HepG2 (cell line): ENCODE measurements at regions not wholly inside any gene's neighbourhood (a gene's known extent, or its start where the extent isn't known, plus 50 kb on each side); places are given as distances from the start of the nearest gene placed in this dataset.

ENCODE experiments used
- ATF7-NPFF ChIP-seq: sonication (generic); formaldehyde crosslinking; IDR thresholded peaks from 2 replicates; pipeline ENCODE4 v1.8.1; 2023; ENCODE audit warnings: mild to moderate bottlenecking, low read depth, missing genetic modification reagents, moderate library complexity
- MED1 ChIP-seq: sonication (generic); formaldehyde crosslinking; IDR thresholded peaks from 2 replicates; pipeline ENCODE4 v1.4.0; 2020; ENCODE audit warnings: missing genetic modification reagents
- MTA1 ChIP-seq: sonication (generic); formaldehyde crosslinking; IDR thresholded peaks from 2 replicates; pipeline ENCODE4 v1.4.0; 2020; ENCODE audit warnings: missing genetic modification reagents, mild to moderate bottlenecking, borderline replicate concordance
- MZF1 ChIP-seq: sonication (generic); formaldehyde crosslinking; IDR thresholded peaks from 2 replicates; pipeline ENCODE4 v1.8.1; 2023; ENCODE audit warnings: mild to moderate bottlenecking, missing genetic modification reagents, borderline replicate concordance
- ZNF431 ChIP-seq: sonication (generic); formaldehyde crosslinking; IDR thresholded peaks from 2 replicates; pipeline ENCODE4 v1.9.0; 2022; ENCODE audit warnings: missing genetic modification reagents, low read depth, mild to moderate bottlenecking, borderline replicate concordance
- TF ChIP-seq, protein P1 (sequence below): sonication (generic); formaldehyde crosslinking; IDR thresholded peaks from 2 replicates; pipeline ENCODE4 v1.5.0; 2020; ENCODE audit warnings: mild to moderate bottlenecking, missing genetic modification reagents, borderline replicate concordance
- TF ChIP-seq, protein P2 (sequence below): sonication (generic); formaldehyde crosslinking; IDR thresholded peaks from 2 replicates; pipeline ENCODE4 v1.5.1; 2020; ENCODE audit warnings: missing genetic modification reagents, mild to moderate bottlenecking, borderline replicate concordance
- TF ChIP-seq, protein P3 (sequence below), 2 experiments: fragments of 450-650 bp in 1 of 2; sonication (generic) in 1 of 2; formaldehyde crosslinking in 1 of 2; IDR thresholded peaks; 2 replicates each; pipeline versions ENCODE4 v1.6.1 to v1.8.0; 2016 to 2022; ENCODE audit warnings: antibody characterized with exemption in 1 of 2, mild to moderate bottlenecking in 1 of 2, missing genetic modification reagents in 1 of 2

DNA sequence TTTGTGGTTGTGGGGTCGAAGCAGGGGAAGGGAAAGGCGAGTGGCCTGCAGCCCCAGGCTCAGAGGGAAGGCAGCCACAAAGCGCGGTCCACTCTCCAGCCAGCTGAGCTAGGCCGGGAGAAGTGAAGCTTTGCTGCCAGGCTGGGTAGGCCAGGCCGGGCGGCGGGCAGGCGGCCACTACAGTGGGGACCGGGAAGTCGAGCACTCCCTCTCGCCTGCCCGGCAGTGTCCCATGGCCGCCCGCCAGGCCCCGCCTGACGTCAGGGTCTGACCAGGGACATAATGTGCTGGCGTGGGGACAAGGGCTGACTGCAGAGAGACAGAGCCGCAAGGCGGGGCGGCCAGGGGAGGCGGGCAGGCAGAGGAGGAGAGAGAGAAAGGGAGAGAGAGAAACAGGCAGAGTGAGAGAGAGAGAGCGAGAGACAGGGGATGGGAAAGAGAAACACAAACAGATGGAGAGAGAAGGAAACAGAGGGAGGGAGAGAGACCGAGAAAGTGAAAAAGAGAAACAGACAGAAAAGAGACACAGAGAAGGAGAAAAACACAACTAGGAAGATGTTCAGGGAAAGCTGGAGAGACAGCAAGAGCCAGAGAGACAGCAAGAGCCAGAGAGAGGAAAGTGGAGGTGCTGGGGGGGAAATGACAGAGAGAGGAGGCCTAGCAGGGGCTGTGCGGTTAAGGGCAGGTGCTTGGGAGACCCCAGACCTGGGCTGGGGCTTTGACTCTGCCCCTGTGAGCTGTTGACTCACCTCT, 94.5 kb upstream of the PTPN1 start (continued):
- TF ChIP-seq, protein P1, sequence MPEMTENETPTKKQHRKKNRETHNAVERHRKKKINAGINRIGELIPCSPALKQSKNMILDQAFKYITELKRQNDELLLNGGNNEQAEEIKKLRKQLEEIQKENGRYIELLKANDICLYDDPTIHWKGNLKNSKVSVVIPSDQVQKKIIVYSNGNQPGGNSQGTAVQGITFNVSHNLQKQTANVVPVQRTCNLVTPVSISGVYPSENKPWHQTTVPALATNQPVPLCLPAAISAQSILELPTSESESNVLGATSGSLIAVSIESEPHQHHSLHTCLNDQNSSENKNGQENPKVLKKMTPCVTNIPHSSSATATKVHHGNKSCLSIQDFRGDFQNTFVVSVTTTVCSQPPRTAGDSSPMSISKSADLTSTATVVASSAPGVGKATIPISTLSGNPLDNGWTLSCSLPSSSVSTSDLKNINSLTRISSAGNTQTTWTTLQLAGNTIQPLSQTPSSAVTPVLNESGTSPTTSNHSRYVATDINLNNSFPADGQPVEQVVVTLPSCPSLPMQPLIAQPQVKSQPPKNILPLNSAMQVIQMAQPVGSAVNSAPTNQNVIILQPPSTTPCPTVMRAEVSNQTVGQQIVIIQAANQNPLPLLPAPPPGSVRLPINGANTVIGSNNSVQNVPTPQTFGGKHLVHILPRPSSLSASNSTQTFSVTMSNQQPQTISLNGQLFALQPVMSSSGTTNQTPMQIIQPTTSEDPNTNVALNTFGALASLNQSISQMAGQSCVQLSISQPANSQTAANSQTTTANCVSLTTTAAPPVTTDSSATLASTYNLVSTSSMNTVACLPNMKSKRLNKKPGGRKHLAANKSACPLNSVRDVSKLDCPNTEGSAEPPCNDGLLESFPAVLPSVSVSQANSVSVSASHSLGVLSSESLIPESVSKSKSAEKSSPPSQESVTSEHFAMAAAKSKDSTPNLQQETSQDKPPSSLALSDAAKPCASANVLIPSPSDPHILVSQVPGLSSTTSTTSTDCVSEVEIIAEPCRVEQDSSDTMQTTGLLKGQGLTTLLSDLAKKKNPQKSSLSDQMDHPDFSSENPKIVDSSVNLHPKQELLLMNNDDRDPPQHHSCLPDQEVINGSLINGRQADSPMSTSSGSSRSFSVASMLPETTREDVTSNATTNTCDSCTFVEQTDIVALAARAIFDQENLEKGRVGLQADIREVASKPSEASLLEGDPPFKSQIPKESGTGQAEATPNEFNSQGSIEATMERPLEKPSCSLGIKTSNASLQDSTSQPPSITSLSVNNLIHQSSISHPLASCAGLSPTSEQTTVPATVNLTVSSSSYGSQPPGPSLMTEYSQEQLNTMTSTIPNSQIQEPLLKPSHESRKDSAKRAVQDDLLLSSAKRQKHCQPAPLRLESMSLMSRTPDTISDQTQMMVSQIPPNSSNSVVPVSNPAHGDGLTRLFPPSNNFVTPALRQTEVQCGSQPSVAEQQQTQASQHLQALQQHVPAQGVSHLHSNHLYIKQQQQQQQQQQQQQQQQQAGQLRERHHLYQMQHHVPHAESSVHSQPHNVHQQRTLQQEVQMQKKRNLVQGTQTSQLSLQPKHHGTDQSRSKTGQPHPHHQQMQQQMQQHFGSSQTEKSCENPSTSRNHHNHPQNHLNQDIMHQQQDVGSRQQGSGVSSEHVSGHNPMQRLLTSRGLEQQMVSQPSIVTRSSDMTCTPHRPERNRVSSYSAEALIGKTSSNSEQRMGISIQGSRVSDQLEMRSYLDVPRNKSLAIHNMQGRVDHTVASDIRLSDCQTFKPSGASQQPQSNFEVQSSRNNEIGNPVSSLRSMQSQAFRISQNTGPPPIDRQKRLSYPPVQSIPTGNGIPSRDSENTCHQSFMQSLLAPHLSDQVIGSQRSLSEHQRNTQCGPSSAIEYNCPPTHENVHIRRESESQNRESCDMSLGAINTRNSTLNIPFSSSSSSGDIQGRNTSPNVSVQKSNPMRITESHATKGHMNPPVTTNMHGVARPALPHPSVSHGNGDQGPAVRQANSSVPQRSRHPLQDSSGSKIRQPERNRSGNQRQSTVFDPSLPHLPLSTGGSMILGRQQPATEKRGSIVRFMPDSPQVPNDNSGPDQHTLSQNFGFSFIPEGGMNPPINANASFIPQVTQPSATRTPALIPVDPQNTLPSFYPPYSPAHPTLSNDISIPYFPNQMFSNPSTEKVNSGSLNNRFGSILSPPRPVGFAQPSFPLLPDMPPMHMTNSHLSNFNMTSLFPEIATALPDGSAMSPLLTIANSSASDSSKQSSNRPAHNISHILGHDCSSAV, result no peak; the same call in 1 of the 2 replicates
- TF ChIP-seq, protein P2, sequence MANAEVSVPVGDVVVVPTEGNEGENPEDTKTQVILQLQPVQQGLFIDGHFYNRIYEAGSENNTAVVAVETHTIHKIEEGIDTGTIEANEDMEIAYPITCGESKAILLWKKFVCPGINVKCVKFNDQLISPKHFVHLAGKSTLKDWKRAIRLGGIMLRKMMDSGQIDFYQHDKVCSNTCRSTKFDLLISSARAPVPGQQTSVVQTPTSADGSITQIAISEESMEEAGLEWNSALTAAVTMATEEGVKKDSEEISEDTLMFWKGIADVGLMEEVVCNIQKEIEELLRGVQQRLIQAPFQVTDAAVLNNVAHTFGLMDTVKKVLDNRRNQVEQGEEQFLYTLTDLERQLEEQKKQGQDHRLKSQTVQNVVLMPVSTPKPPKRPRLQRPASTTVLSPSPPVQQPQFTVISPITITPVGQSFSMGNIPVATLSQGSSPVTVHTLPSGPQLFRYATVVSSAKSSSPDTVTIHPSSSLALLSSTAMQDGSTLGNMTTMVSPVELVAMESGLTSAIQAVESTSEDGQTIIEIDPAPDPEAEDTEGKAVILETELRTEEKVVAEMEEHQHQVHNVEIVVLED (CRISPR knock-in tag), result peak; percentile 34; the same call in 1 of the 2 replicates
- TF ChIP-seq, protein P3, sequence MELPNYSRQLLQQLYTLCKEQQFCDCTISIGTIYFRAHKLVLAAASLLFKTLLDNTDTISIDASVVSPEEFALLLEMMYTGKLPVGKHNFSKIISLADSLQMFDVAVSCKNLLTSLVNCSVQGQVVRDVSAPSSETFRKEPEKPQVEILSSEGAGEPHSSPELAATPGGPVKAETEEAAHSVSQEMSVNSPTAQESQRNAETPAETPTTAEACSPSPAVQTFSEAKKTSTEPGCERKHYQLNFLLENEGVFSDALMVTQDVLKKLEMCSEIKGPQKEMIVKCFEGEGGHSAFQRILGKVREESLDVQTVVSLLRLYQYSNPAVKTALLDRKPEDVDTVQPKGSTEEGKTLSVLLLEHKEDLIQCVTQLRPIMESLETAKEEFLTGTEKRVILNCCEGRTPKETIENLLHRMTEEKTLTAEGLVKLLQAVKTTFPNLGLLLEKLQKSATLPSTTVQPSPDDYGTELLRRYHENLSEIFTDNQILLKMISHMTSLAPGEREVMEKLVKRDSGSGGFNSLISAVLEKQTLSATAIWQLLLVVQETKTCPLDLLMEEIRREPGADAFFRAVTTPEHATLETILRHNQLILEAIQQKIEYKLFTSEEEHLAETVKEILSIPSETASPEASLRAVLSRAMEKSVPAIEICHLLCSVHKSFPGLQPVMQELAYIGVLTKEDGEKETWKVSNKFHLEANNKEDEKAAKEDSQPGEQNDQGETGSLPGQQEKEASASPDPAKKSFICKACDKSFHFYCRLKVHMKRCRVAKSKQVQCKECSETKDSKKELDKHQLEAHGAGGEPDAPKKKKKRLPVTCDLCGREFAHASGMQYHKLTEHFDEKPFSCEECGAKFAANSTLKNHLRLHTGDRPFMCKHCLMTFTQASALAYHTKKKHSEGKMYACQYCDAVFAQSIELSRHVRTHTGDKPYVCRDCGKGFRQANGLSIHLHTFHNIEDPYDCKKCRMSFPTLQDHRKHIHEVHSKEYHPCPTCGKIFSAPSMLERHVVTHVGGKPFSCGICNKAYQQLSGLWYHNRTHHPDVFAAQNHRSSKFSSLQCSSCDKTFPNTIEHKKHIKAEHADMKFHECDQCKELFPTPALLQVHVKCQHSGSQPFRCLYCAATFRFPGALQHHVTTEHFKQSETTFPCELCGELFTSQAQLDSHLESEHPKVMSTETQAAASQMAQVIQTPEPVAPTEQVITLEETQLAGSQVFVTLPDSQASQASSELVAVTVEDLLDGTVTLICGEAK (IDR thresholded peaks at IDR 0.05), result peak; percentile 45
- TF ChIP-seq, protein P3 (CRISPR knock-in tag; IDR thresholded peaks at IDR 0.05), result peak; percentile 22; the same call in 1 of the 2 replicates
- TF ChIP-seq ATF7-NPFF (CRISPR knock-in tag), result 0 out of 2 replicates have a peak, but pooled peaks have one; percentile 27
- no peak for TF ChIP-seq MZF1 (CRISPR knock-in tag)
- TF ChIP-seq ZNF431, result no peak
- peak; percentile 94; the same call in 1 of the 2 replicates for TF ChIP-seq MTA1 (CRISPR knock-in tag)
- peak; percentile 71; the same call in 1 of the 2 replicates for TF ChIP-seq MED1
